ENCODE measurements at regions not wholly inside any gene's neighbourhood (a gene's known extent, or its start where the extent isn't known, plus 50 kb on each side); places are given as distances from the start of the nearest gene placed in this dataset.

DNA sequence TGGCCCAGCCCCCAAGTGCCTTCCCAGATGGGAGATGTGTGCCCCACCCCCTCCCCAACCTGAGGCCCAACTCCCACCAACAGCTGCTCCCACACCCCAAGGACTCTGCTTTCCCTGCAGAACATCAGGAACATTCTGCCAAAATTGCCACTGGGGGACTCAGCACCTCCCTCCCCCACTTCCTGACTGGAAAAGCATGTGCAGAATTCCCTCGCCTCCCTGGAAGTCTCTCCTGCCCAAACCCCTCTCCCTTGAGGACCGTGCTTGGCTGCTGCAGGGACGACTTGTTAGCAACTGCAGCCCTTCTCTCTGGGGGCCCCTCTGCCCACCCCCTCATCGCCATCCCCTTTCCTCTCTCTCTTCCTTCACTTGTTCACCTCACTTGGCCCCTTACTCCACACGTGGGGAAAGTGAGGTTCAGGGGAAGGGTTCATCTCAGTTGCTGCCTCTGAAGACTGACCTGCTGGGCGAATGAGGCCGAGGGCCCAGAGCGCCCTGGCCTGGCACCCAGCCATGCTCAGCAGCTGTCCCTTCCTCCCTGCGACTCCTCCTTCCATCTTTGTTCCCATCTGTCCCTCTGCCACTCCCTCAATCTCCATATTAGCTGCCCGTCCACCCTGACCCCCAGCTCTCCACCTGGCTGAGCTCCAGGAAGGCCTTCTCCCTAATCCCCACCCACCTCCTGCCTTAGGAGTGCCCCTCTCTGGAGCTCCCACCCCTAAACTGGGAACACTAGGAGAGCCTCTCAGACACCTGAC is 105.1 kb downstream of the CHST1 start:
- no peak overlapping the region for H3K4me3 ChIP-seq (ENCODE audit: control insufficient read depth, low read depth, low read length)
- TF ChIP-seq, protein P1, sequence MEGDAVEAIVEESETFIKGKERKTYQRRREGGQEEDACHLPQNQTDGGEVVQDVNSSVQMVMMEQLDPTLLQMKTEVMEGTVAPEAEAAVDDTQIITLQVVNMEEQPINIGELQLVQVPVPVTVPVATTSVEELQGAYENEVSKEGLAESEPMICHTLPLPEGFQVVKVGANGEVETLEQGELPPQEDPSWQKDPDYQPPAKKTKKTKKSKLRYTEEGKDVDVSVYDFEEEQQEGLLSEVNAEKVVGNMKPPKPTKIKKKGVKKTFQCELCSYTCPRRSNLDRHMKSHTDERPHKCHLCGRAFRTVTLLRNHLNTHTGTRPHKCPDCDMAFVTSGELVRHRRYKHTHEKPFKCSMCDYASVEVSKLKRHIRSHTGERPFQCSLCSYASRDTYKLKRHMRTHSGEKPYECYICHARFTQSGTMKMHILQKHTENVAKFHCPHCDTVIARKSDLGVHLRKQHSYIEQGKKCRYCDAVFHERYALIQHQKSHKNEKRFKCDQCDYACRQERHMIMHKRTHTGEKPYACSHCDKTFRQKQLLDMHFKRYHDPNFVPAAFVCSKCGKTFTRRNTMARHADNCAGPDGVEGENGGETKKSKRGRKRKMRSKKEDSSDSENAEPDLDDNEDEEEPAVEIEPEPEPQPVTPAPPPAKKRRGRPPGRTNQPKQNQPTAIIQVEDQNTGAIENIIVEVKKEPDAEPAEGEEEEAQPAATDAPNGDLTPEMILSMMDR (IDR thresholded peaks at IDR 0.05; ENCODE audit: control insufficient read depth, insufficient read depth, low read depth, low read length, missing control alignments) = no peak
- DNase-seq (ENCODE audit: low read depth) = no peak

DNA sequence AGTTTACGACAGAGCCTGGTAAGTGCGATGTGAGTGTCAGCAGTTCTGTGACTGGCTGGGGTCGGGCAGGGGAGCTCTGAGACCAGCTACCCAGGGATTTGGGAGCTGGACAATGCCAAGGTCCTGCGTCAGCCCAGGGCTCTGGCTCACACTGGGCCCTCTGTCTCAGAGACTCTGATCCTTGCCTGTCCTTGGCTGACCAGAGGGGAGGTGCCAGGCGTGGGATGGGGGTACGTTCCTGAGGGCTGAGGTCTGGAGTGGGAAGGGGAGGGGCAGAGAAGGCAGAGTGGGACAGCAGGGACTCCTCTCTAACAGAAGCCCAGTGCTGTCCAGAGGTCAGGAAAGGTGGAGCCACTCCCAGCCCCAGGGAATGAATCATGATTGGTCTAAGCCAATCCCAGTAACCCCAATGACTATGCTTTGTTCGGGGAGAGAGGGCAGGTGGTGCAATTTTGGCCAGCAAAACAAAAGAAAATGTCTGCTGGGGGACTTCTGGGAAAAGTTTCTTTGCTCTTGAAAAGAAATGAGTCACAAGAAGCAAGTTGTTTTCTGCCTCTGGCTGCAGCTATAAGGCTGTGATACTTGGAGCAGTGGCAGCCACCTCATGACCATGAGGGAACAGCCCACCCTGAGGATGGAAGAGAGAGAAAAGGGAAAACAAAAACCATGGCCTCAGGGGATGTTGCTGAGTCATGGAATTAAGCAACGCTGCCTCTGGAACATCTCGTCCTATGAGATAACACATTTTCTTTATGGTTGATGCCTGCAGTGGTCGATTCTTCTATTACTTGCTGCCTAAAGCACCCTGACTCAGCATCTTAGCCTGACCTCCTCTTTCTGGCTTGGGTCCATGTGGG is 108.3 kb downstream of the CHST1 start:
- TF ChIP-seq, protein P1 (IDR thresholded peaks at IDR 0.05; ENCODE audit: control insufficient read depth, insufficient read depth, low read depth, low read length, missing control alignments) = no peak
- H3K4me3 ChIP-seq (ENCODE audit: control insufficient read depth, low read depth, low read length) = no peak overlapping the region
- DNase-seq (ENCODE audit: low read depth) = no peak

DNA sequence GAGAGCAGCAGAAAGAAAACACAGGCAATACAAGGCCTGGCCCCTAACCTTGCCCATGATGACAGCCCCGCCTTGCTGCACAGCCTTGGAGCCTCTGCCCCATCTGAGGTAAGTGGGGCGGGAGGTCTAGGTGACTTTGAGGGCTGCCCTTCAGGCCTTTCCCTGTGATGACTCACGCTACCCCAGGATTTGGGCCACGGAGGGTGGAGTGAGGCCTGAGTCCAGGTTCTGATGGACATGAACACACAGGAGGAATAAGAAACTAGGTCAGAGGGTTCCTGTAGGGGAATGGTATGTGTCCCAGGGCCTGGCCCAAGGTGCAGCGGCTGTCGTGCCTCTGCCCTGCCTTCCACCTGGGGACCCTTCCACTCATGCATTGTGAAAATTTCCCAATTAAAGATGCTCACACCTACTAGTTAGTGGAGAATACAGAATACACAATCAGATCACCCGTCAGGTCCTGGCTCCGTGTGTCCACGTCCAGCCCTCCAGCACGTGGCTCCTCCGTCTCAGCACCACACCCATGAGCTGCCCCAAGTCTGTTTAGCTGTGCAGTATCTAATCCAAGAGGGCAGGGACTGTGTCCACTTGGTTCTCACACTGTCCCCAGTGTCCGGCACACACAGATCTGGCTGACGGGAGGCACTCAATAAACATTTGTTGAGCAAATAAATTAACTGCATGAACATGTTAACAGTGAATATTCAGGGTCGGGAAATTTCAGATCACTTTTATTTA is 111.0 kb downstream of the CHST1 start:
- TF ChIP-seq, protein P1 (IDR thresholded peaks at IDR 0.05; ENCODE audit: control insufficient read depth, insufficient read depth, low read depth, low read length, missing control alignments) = no peak
- no peak overlapping the region for H3K4me3 ChIP-seq (ENCODE audit: control insufficient read depth, low read depth, low read length)
- no peak for DNase-seq (ENCODE audit: low read depth)

DNA sequence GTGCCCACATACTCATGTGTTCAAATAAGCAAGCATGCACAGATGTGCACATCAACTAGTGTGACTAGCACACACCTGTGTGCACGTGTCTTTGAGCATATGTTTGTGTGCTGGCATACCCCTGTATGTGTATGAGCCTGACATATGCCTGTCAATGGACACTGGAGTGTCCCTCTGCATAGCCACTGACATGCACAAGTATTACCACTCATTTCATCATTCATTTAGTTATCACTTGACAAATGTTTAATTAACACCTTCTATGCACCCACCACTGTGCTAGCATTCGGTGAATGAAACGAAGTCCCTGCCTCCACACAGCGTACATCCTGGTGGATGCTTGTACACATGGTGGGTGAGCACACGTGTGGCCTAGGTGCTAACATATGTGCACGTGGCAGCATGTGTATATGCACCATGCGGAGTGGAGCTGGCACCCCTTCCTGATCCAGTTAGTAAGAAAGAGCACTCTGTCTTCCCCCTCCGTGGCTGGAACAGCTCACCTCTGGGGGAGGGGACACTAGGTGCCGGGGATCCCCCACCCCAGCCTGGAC is 112.0 kb downstream of the CHST1 start:
- no peak overlapping the region for H3K4me3 ChIP-seq (ENCODE audit: control insufficient read depth, low read depth, low read length)
- TF ChIP-seq, protein P1 (IDR thresholded peaks at IDR 0.05; ENCODE audit: control insufficient read depth, insufficient read depth, low read depth, low read length, missing control alignments) = no peak
- no peak for DNase-seq (ENCODE audit: low read depth)

DNA sequence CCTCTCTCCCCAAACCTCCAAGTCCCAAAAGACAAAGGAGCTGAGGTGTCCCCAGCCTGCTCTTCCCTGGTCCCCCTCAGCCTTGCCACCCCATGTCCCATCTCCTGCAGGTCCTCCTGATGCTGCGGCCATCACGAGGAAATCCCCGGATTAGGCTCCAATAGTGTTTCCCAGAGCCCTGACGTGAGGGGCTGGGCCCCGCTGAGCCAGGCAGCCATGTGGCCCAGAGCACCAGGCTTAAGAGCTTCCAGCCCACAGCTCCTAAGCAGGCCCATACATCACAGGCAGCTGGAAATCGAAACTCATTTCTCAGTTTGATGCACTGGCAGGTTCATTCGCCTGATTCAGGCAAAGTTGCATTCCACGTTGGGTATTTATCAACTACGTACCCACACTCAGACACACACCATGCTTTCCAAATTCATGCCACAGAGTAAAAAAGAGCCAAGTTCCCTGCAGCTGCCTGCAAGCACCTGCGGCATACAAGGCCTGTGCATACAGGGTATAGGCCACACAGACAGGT is 114.2 kb downstream of the CHST1 start:
- no peak for DNase-seq (ENCODE audit: low read depth)
- TF ChIP-seq, protein P1 (IDR thresholded peaks at IDR 0.05; ENCODE audit: control insufficient read depth, insufficient read depth, low read depth, low read length, missing control alignments) = no peak
- no peak overlapping the region for H3K4me3 ChIP-seq (ENCODE audit: control insufficient read depth, low read depth, low read length)

DNA sequence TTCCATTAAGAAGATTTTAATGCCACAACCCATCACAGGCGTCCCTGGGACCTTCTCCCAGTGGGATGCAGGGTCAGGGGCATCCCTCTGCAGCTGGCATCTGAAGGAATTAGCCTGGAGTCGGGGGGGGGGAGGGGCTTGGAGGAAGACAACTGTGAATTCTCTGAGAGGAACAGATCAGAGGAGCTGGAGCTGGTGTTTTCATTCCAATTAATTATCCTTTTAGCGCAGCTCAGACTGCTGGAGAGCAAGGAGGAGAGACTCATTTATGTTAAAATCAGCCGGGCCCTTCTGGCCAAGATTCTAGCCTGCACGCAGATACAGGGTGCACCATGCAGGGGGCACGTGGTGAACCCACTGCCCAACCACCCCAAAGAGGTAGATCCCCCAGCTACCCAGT is 116.2 kb downstream of the CHST1 start:
- TF ChIP-seq, protein P1 (IDR thresholded peaks at IDR 0.05; ENCODE audit: control insufficient read depth, insufficient read depth, low read depth, low read length, missing control alignments) = no peak
- no peak for DNase-seq (ENCODE audit: low read depth)
- no peak overlapping the region for H3K4me3 ChIP-seq (ENCODE audit: control insufficient read depth, low read depth, low read length)

All from AG09309 (cell line).